BJ (cell line): ENCODE measurements at regions not wholly inside any gene's neighbourhood (a gene's known extent, or its start where the extent isn't known, plus 50 kb on each side); places are given as distances from the start of the nearest gene placed in this dataset.

ENCODE experiments used
- CTCF ChIA-PET: fragments of 350-600 bp; formaldehyde crosslinking; extraction: SDS; loops from one replicate; lab custom pipeline; 2021; ENCODE audit warnings: antibody characterized with exemption, inconsistent platforms; lab: Yijun Ruan, JAX
- POLR2A ChIA-PET: fragments of 300-600 bp; sonication (Branson Sonifier 250); formaldehyde crosslinking; extraction: SDS; loops from one replicate; lab custom pipeline; 2021; ENCODE audit warnings: antibody characterized with exemption; lab: Charles Lee
- DNase-seq: peaks from one replicate; pipeline ENCODE4 v3.0.0-alpha.2; 2011; ENCODE audit warnings: low read depth
- H3K27me3 ChIP-seq: 2 replicates; pipeline ENCODE4 v1.6.0; 2011; ENCODE audit warnings: low read length; ENCODE audit not compliant: control insufficient read depth, insufficient read depth
- H3K36me3 ChIP-seq: 2 replicates; pipeline ENCODE4 v1.5.1; 2011; ENCODE audit warnings: low read length; ENCODE audit not compliant: control insufficient read depth, insufficient read depth
- H3K4me3 ChIP-seq: 2 replicates; pipeline ENCODE4 v1.5.1; 2011; ENCODE audit warnings: low read depth, mild to moderate bottlenecking, control low read depth, low read length
- TF ChIP-seq, protein P1 (sequence below): IDR thresholded peaks from 2 replicates; pipeline ENCODE4 v1.5.1; 2011; ENCODE audit warnings: low read depth, mild to moderate bottlenecking, control low read depth, inconsistent platforms, low read length, moderate library complexity; ENCODE audit not compliant: insufficient read depth

DNA sequence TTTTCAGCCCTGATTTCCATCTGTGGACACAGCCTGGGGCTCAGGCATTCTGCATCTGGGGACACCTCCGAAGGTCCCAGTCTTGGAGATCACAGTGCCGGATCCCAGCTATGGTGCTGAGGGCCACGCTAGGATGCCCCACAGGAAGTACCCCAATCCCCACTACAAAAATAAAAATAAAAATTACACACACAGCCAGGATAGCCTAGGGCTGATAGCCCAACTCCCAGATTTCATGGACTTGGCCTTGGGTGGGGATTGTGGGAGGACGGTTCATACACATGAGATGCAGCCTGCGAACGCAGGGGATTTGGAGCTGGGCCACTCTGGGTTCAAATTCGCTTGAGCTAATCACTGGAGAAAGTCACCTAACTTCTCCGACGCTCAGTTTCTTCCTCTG, 237.7 kb downstream of the BUD13 start:
- no peak for DNase-seq
- TF ChIP-seq, protein P1, sequence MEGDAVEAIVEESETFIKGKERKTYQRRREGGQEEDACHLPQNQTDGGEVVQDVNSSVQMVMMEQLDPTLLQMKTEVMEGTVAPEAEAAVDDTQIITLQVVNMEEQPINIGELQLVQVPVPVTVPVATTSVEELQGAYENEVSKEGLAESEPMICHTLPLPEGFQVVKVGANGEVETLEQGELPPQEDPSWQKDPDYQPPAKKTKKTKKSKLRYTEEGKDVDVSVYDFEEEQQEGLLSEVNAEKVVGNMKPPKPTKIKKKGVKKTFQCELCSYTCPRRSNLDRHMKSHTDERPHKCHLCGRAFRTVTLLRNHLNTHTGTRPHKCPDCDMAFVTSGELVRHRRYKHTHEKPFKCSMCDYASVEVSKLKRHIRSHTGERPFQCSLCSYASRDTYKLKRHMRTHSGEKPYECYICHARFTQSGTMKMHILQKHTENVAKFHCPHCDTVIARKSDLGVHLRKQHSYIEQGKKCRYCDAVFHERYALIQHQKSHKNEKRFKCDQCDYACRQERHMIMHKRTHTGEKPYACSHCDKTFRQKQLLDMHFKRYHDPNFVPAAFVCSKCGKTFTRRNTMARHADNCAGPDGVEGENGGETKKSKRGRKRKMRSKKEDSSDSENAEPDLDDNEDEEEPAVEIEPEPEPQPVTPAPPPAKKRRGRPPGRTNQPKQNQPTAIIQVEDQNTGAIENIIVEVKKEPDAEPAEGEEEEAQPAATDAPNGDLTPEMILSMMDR, result no peak
- CTCF ChIA-PET, result interaction anchor here (0.9 kb wide), 1 partner anchor 35 kb away, joined by 3 read pairs; no protein-coding TSS in a partner anchor
- no peak overlapping the region for H3K4me3 ChIP-seq
- H3K36me3 ChIP-seq, result no peaks in the 10 kb centered on the region
- peaks cover 5% of the 10 kb centered on the region for H3K27me3 ChIP-seq
- POLR2A ChIA-PET, result no interaction called here

DNA sequence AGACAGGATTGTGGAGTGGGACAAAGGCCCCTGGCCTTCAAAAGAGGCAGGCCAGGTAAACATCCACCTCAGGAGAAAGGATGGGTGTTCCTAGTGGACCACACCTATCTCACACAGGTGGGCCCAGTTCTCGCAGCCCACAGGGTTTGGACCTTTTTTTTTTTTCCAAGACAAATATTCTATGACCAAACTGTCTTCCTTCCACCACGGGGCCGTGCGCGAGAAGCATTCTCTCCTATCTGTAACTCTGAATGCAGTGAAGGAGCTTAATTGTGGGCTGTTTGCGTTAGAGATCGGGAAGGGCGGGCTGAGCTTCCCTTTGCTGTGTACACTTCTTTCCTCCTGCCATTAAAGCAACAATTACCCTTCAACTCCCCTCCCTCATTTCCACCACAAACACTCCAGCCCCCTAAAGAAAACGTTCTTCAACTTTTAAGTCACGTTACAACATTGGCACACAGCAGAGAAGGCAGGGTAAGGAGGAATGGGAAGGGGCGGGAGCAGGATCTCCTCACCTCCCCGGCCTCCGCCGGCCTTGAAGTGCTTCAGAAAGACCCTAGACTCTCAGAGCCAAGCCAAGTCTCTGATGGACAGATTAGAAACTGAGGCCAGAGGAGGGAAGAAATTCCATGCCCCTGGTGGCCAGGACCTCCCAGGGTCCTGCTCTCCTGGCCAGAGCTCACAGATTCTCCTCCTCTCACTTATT, 238.4 kb downstream of the BUD13 start:
- ChIA-PET CTCF (no interaction called here), POLR2A (no interaction called here)
- TF ChIP-seq, protein P1, result no peak
- DNase-seq, result no peak
- Histone ChIP-seq H3K27me3 (peaks cover 5% of the 10 kb centered on the region), H3K36me3 (no peaks in the 10 kb centered on the region), H3K4me3 (no peak overlapping the region)

DNA sequence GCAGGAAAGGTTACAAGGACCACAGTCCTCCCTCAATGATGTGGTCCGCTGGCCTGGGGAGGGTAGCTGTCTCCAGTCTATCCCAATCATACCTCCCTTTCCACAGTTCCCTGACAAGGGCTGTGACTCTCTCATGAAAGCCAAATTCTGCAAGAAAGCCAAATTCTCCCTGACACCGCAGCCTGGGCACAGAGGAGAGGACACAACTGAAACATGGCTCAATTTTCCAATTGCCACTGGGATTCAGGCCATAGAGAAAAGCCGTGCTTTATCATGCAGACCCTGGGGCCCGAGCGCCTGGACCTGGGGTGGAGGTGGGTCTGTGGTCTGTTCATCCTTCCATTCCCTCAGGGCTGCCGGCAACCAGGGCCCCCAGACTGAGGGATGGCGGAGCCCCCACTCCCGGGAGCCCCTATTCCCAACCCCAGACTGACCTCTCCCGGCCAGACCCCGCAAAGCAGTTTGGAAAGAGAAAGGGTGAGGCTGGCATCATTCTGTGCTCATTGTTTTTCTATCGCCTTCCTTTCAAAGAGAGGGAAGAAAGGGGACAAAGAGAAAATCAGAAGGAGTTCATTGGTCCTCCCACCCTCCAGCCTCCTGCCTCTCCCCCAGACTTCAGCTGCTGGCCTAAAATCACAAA, 239.5 kb downstream of the BUD13 start:
- POLR2A ChIA-PET, result no interaction called here
- Histone ChIP-seq H3K27me3 (peaks cover 5% of the 10 kb centered on the region), H3K36me3 (no peaks in the 10 kb centered on the region), H3K4me3 (no peak overlapping the region)
- TF ChIP-seq, protein P1, result no peak
- DNase-seq, result no peak
- CTCF ChIA-PET, result interaction anchor here (0.6 to 1.2 kb wide), 2 partner anchors 21 to 34 kb away, joined by 3 to 4 read pairs; no protein-coding TSS in a partner anchor

DNA sequence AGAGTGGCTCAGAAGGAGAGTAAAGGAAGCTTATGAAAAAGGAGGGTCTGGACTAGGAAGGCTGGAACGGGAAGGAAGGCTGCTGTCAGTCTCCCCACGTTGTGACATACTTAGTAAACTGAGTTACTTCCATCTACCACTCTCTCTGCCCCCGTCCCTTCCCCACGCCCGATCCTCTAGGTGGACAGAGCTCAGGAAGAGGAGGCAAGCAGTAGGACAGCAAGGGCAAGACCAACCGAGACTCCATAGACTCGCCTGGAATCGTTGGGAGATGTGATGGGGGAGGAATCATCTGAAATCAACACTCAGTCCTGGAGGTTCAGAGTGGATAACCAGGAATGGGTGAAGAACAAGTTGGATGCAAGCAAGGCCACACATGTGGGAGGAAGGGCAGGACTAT, 240.7 kb downstream of the BUD13 start:
- no peaks in the 10 kb centered on the region for H3K36me3 ChIP-seq
- no peak overlapping the region for H3K4me3 ChIP-seq
- peaks cover 3% of the 10 kb centered on the region for H3K27me3 ChIP-seq
- TF ChIP-seq, protein P1, result no peak
- DNase-seq, result no peak
- ChIA-PET CTCF (interaction anchor here (1.2 kb wide), 1 partner anchor 33 kb away, joined by 4 read pairs; no protein-coding TSS in a partner anchor), POLR2A (no interaction called here)

DNA sequence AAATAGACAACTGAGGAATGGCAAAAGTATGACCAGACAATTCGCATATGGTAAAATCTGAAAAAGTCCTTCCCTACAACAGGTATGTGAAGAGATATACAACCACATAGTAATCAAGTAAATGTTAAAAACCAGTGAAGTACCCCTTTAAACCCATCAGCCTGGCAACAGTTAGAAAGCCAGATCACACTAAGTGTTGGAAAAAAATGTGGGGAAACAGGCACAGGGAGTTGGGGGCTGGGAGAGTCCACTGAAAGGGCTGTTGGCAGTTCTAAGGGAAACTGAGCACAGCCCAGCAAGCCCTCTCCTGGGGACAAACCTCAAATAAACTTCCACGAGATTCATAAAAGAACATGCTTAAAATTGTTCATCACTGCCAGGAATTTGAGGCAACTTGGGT, 242.1 kb downstream of the BUD13 start:
- no peak for DNase-seq
- ChIA-PET CTCF (no interaction called here), POLR2A (no interaction called here)
- Histone ChIP-seq H3K36me3 (no peaks in the 10 kb centered on the region), H3K4me3 (no peak overlapping the region), H3K27me3 (peaks cover 3% of the 10 kb centered on the region)
- TF ChIP-seq, protein P1, result no peak
